GM12878 (cell line): ENCODE measurements at regions not wholly inside any gene's neighbourhood (a gene's known extent, or its start where the extent isn't known, plus 50 kb on each side); places are given as distances from the start of the nearest gene placed in this dataset.

Experiments used
- ATAC-seq: fragments of 200-7000 bp; cut with Tn5 transposase; 3 replicates; pipeline ENCODE4 v1.9.1; 2020; ENCODE audit warnings: mild to moderate bottlenecking, moderate library complexity
- BruUV-seq: library from RNA; stranded (reverse); fragments of 400-500 nt; replicated peaks from 2 replicates; lab custom pipeline; 2021; lab: Mats Ljungman, UMichigan
- CTCF ChIA-PET: fragments of 300-600 bp; sonication (Branson Sonifier 250); formaldehyde crosslinking; extraction: SDS; loops from one replicate; lab custom pipeline; 2021; ENCODE audit warnings: inconsistent platforms; lab: Yijun Ruan, JAX
- POLR2A ChIA-PET: fragments of 350-600 bp; formaldehyde crosslinking; extraction: SDS; loops from one replicate; lab custom pipeline; 2021; ENCODE audit warnings: inconsistent platforms; lab: Charles Lee
- RAD21 ChIA-PET: fragments of 300-600 bp; sonication (Branson Sonifier 250); formaldehyde crosslinking; loops from one replicate; lab custom pipeline; 2023; ENCODE audit warnings: antibody characterized with exemption; ENCODE audit not compliant: unreplicated experiment; lab: Charles Lee
- SMC1A ChIA-PET: fragments of 300-600 bp; sonication (Branson Sonifier 250); formaldehyde crosslinking; loops from one replicate; lab custom pipeline; 2023; ENCODE audit not compliant: unreplicated experiment, uncharacterized antibody; lab: Charles Lee
- DNase-seq: peaks from one replicate; pipeline ENCODE4 v3.0.0-alpha.2; 2011; ENCODE audit warnings: low read depth, low spot score
- FAIRE-seq: peaks from 3 replicates; lab custom pipeline; 2011; peaks lifted over from hg19 to GRCh38; lab: Jason Lieb, UNC
- H2AFZ ChIP-seq: 2 replicates; pipeline ENCODE4 v1.6.0; 2011; ENCODE audit warnings: low read depth, low read length, control low read depth; ENCODE audit not compliant: control insufficient read depth
- H3K27ac ChIP-seq: 2 replicates; pipeline ENCODE4 v1.5.1; 2011; ENCODE audit warnings: control low read depth; ENCODE audit not compliant: control insufficient read depth, insufficient read depth
- H3K27me3 ChIP-seq, 2 experiments: replicated peaks in 1 of 2; 2 replicates each; pipeline versions ENCODE4 v1.6.0 to v1.6.1; 2011; ENCODE audit warnings: low read length in 1 of 2; ENCODE audit not compliant: control insufficient read depth in 2 of 2, insufficient read depth in 2 of 2
- H3K36me3 ChIP-seq, 2 experiments: 2 replicates each; pipeline ENCODE4 v1.5.1; 2011; ENCODE audit warnings: low read length in 1 of 2; ENCODE audit not compliant: control insufficient read depth in 2 of 2, insufficient read depth in 2 of 2
- H3K4me1 ChIP-seq: 2 replicates; pipeline ENCODE4 v1.6.1; 2011; ENCODE audit warnings: mild to moderate bottlenecking, low read length, moderate library complexity, mixed read lengths; ENCODE audit not compliant: control insufficient read depth, insufficient read depth
- H3K4me2 ChIP-seq: 2 replicates; pipeline ENCODE4 v1.6.0; 2011; ENCODE audit warnings: control low read depth; ENCODE audit not compliant: control insufficient read depth, insufficient read depth
- H3K4me3 ChIP-seq: fragments of 200-600 bp; sonication (generic); 2 replicates; pipeline ENCODE4 v1.5.1; 2016
- H3K79me2 ChIP-seq: 2 replicates; pipeline ENCODE4 v1.6.0; 2011; ENCODE audit warnings: low read length; ENCODE audit not compliant: control insufficient read depth, insufficient read depth
- H3K9ac ChIP-seq: 2 replicates; pipeline ENCODE4 v1.8.0; 2011; ENCODE audit warnings: low read length, control low read depth, mixed read lengths; ENCODE audit not compliant: control insufficient read depth, insufficient read depth
- H3K9me3 ChIP-seq: replicated peaks from 3 replicates; pipeline ENCODE4 v1.5.1; 2011; ENCODE audit warnings: mild to moderate bottlenecking, low read length; ENCODE audit not compliant: control insufficient read depth, insufficient read depth
- H4K20me1 ChIP-seq: 2 replicates; pipeline ENCODE4 v1.6.0; 2011; ENCODE audit not compliant: control insufficient read depth, insufficient read depth
- BRCA1 ChIP-seq: IDR thresholded peaks from 2 replicates; pipeline ENCODE4 v1.6.1; 2011; ENCODE audit warnings: low read depth, low read length, improper control_type of control experiment
- CHD4 ChIP-seq: fragments of 200-600 bp; sonication (generic); IDR thresholded peaks from 2 replicates; pipeline ENCODE4 v1.6.1; 2016; ENCODE audit warnings: mild to moderate bottlenecking
- CREB1 ChIP-seq: IDR thresholded peaks from 2 replicates; pipeline ENCODE4 v1.6.1; 2012; ENCODE audit warnings: low read depth, mild to moderate bottlenecking, inconsistent platforms
- EGR1 ChIP-seq, 2 experiments: IDR thresholded peaks; 1 replicate in 1 of 2; 2 replicates in 1 of 2; pipeline ENCODE4 v1.6.1; 2011 to 2012; ENCODE audit warnings: low read depth in 2 of 2, low read length in 2 of 2, borderline replicate concordance in 1 of 2, mild to moderate bottlenecking in 1 of 2, moderate library complexity in 1 of 2
- HCFC1 ChIP-seq: fragments of 150-350 bp; IDR thresholded peaks from 2 replicates; pipeline ENCODE4 v1.6.1; 2014; ENCODE audit warnings: low read length
- JUNB ChIP-seq: IDR thresholded peaks from 2 replicates; pipeline ENCODE4 v1.6.1; 2016; ENCODE audit warnings: antibody characterized with exemption, mild to moderate bottlenecking
- JUND ChIP-seq: IDR thresholded peaks from 2 replicates; pipeline ENCODE4 v1.6.1; 2012; ENCODE audit warnings: low read depth, mild to moderate bottlenecking, low read length, improper control_type of control experiment, moderate library complexity
- KLF5 ChIP-seq: fragments of 450-650 bp; IDR thresholded peaks from 2 replicates; pipeline ENCODE4 v1.6.1; 2014; ENCODE audit warnings: mild to moderate bottlenecking; ENCODE audit not compliant: partially characterized antibody
- NFYA ChIP-seq: IDR thresholded peaks from 2 replicates; pipeline ENCODE4 v1.6.1; 2011; ENCODE audit warnings: low read depth, mild to moderate bottlenecking, low read length, improper control_type of control experiment, borderline replicate concordance
- NFYB ChIP-seq: IDR thresholded peaks from 2 replicates; pipeline ENCODE4 v1.6.1; 2011; ENCODE audit warnings: low read depth, mild to moderate bottlenecking, low read length, improper control_type of control experiment, moderate library complexity; ENCODE audit not compliant: insufficient read depth
- NR2F1 ChIP-seq: fragments of 450-650 bp; conservative IDR thresholded peaks from 2 replicates; pipeline ENCODE4 v1.6.1; 2017; ENCODE audit warnings: mild to moderate bottlenecking
- POU2F2 ChIP-seq: IDR thresholded peaks from 3 replicates; pipeline ENCODE4 v1.6.1; 2011; ENCODE audit warnings: low read depth, mild to moderate bottlenecking, low read length, borderline replicate concordance
- RB1 ChIP-seq: fragments of 450-650 bp; formaldehyde crosslinking; IDR thresholded peaks from 2 replicates; pipeline ENCODE4 v1.6.1; 2017; ENCODE audit warnings: mild to moderate bottlenecking, borderline replicate concordance
- RBBP5 ChIP-seq: fragments of 200-600 bp; sonication (generic); conservative IDR thresholded peaks from 2 replicates; pipeline ENCODE4 v1.6.1; 2016
- STAT3 ChIP-seq: IDR thresholded peaks from 2 replicates; pipeline ENCODE4 v1.6.1; 2011; ENCODE audit warnings: low read depth, low read length, improper control_type of control experiment
- ZBED1 ChIP-seq: IDR thresholded peaks from 2 replicates; pipeline ENCODE4 v1.6.1; 2016; ENCODE audit warnings: borderline replicate concordance
- ZNF207 ChIP-seq: fragments of 450-650 bp; IDR thresholded peaks from 2 replicates; pipeline ENCODE4 v1.6.1; 2014; ENCODE audit warnings: antibody characterized with exemption, mild to moderate bottlenecking, borderline replicate concordance
- ZNF274 ChIP-seq: IDR thresholded peaks from one replicate; pipeline ENCODE4 v1.8.0; 2011; ENCODE audit not compliant: insufficient read length, insufficient read depth
- in situ Hi-C: fragments of 300-500 bp; cut with MboI; formaldehyde crosslinking; loops from 9 replicates; pipeline ENCODE4 v1.14.3; 2018; ENCODE audit warnings: mixed read lengths
- intact Hi-C: fragments of 100-400 bp; cut with micrococcal nuclease; formaldehyde crosslinking; loops from one replicate; pipeline ENCODE4 v1.14.2; 2022; ENCODE audit not compliant: unreplicated experiment

- SMC1A ChIA-PET = no interaction called here
- H3K79me2 ChIP-seq = no peaks in the 10 kb centered on the region
- FAIRE-seq = no peak
- POLR2A ChIA-PET = no interaction called here
- in situ Hi-C loops = no loop called here
- no peak overlapping the region for H3K9ac ChIP-seq
- H3K4me2 ChIP-seq = no peak overlapping the region
- H3K4me3 ChIP-seq = no peak overlapping the region
- H3K36me3 ChIP-seq = no peaks in the 10 kb centered on the region
- intact Hi-C loops = no loop called here
- no peaks in the 10 kb centered on the region for H3K9me3 ChIP-seq
- no peak for ATAC-seq
- TF ChIP-seq CHD4 = no peak
- TF ChIP-seq RB1 = no peak
- TF ChIP-seq NR2F1 = no peak
- no peak for TF ChIP-seq BRCA1
- no peak for TF ChIP-seq EGR1 (IDR thresholded peaks at IDR 0.05; ENCODE audit: borderline replicate concordance in 1 of 2, low read depth in 2 of 2, low read length in 2 of 2)
- TF ChIP-seq JUNB = no peak
- no peak for TF ChIP-seq JUND
- TF ChIP-seq KLF5 = no peak
- TF ChIP-seq NFYA = no peak
- TF ChIP-seq CREB1 = no peak
- no peak for TF ChIP-seq ZNF274
- TF ChIP-seq ZNF207 = no peak
- TF ChIP-seq RBBP5 = no peak
- no peak for TF ChIP-seq NFYB
- TF ChIP-seq ZBED1 = no peak
- TF ChIP-seq HCFC1 = no peak
- TF ChIP-seq POU2F2 = no peak
- TF ChIP-seq STAT3 = no peak
- H3K27ac ChIP-seq = no peak overlapping the region
- H3K4me1 ChIP-seq = no peaks in the 10 kb centered on the region
- no peaks in the 10 kb centered on the region; the same call in 1 of the 2 replicates for H4K20me1 ChIP-seq
- RAD21 ChIA-PET = no interaction called here
- DNase-seq = no peak
- peaks cover 0 to 4% of the 10 kb centered on the region in 2 experiments; a peak in 1 of 4 replicates for H3K27me3 ChIP-seq
- CTCF ChIA-PET = no interaction called here
- H2AFZ ChIP-seq = no peak overlapping the region
- BruUV-seq = no TSS peak
Measured at GRCh38 chr7:121574109-121574508, 178.0 kb upstream of the FAM3C start.
